ENCODE measurements at regions not wholly inside any gene's neighbourhood (a gene's known extent, or its start where the extent isn't known, plus 50 kb on each side); places are given as distances from the start of the nearest gene placed in this dataset.
"Not testable (repeated sequence)": the region's sequence is repeated elsewhere in the genome, so short reads cannot be mapped to it uniquely, and the experiment has no call there.

- DNase-seq, result not testable (repeated sequence)
Measured at GRCh38 chr6:104676679-104677078, 183.0 kb downstream of the HACE1 start.

DNA sequence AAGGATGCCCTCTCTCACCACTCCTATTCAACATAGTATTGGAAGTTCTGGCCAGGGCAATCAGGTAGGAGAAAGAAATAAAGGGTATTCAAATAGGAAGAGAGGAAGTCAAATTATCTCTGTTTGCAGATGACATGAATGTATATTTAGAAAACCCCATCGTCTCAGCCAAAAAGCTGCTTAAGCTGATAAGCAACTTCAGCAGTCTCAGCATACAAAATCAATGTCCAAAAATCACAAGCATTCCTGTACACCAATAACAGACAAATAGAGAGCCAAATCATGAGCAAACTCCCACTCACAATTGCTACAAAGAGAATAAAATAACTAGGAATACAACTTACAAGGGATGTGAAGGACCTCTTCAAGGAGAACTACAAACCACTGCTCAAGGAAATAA lies 184.6 kb downstream of the HACE1 start:
- DNase-seq, result not testable (repeated sequence)

- DNase-seq, result not testable (repeated sequence)
Measured at GRCh38 chr6:104673078-104673477, 186.6 kb downstream of the HACE1 start.

DNA sequence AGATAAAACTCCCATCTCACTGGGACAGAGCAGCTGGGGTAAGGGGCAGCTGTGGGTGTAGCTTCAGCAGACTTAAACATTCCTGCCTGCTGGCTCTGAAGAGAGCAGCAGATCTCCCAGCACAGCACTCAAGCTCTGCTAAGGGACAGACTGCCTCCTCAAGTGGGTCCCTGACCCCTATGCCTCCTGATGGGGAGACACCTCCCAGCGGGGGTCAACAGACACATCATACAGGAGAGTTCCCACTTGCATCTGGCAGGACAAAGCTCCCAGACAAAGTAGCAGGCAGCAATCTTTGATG lies 188.2 kb downstream of the HACE1 start:
- DNase-seq, result not testable (repeated sequence)

DNA sequence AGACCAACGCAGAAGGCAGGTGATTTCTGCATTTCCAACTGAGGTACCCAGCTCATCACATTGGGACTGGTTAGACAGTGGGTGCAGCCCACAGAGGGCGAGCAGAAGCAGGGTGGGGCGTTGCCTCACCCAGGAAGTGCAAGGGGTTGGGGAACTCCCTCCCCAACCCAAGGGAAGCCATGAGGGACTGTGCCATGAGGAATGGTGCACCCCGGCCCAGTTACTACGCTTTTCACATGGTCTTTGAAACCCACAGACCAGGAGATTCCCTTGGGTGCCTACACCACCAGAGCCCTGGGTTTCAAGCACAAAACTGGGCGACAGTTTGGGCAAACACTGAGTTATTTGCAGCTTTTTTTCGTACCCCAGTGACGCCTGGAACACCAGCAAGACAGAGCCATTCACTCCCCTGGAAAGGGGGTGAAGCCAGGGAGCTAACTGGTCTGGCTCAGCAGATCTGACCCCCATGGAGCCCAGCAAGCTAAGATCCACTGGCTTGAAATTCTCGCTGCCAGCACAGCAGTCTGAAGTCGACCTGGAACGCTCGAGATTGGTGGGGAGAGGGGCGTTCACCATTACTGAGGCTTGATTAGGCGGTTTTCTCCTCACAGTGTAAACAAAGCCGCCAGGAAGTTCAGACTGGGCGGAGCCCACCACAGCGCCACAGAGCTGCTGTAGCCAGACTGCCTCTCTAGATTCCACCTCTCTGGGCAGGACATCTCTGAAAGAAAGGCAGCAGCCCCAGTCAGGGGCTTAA lies 188.7 kb downstream of the HACE1 start:
- DNase-seq, result not testable (repeated sequence)

DNA sequence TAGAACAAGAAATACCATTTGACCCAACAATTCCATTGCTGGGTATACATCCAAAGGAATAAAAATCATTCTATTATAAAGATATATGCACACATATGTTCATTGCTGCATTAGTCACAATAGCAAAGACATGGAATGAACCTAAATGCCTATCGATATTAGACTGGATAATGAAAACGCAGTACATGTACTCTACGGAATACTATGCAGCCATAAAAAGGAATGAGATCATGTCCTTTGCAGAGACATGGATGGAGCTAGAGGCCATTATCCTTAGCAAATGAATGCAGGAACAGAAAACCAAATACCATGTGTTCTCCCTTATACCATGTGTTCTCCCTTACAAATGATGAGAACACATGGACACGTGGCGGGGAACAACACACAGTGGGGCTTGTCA lies 190.2 kb downstream of the HACE1 start:
- no peak for DNase-seq

DNA sequence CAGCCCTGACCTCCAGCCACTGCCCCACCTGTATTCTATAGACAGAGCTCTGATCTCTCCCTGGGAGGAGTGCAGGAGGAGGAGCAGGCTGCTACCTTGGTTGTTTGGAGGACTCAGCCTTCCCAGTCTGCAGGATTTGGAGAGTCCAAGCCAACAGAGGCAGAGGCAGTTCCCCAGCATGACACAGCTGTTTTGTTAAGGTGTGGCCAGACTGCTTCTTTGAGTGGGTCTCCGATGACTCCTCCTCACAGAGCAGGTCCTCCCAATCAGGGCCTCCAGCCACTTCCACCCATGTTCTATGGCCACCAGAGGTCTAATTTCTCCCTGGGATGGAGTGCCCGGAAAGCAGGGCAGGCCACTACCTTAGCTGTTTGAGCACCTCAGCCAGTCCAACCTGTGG lies 203.5 kb downstream of the HACE1 start:
- DNase-seq, result no peak

GRCh38 chr6:104653781-104654180 lies 205.9 kb downstream of the HACE1 start:
- DNase-seq, result no peak

DNA sequence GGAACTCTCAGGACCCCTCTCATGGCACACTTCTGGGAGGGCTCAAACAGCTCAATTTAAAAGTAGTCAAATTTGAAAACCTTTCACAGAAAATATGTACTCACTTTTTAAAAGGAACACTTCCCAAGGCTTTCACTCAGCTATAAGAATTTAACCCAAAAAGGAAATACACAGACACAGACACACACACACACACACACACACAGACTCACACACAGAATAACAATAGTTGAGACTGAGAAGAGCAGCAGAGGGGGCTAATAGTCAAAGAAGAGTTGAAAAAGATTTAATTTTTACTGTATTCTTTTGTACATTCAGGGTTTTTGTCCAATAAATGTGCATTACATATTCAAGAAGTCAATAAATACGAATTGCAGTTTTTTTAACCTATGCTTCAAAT lies 211.4 kb downstream of the HACE1 start:
- no peak for DNase-seq

DNA sequence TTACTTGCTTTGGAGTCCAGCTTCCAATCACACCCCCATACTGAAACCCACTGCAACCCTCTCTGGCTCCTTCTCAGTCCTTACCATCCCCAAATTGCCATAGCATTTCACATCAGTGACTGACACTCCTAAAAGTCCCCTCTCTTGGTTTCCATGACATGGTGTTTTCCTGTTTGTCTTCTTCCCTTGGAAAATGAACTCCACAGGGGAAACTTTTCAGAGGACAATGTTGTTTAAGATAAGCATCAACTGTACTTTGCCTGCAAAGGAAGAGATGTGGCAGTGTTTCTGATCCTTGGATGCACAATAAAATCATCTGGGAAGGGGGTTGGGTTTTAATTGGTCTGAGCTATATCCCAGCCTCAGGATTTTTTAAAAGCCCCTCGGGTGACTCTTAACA lies 214.9 kb downstream of the HACE1 start:
- DNase-seq, result no peak

DNA sequence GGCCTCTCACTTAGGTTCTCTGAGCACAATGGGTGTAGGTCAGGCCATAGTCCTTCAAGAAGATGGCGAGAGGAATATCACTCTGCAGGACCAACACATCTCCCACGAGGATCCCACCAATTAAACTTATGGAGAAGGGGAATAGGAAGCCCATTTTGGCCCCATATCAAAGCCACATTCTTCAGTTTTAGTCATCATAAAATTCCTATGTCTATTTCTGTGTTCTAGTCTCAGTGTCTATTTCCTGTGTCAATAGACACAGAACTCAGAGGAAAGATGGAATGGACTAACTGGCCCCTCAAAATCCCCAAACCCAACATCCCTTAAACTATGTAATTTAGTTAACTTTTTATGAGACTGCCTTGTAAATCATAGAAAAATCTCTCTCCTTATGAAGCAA lies 216.8 kb downstream of the HACE1 start:
- no peak for DNase-seq

- DNase-seq, result no peak
Measured at GRCh38 chr6:104640761-104641160, 219.0 kb downstream of the HACE1 start.

- DNase-seq, result no peak
Measured at GRCh38 chr6:104640150-104640700, 219.5 kb downstream of the HACE1 start.

- no peak for DNase-seq
Measured at GRCh38 chr6:104639668-104640067, 220.1 kb downstream of the HACE1 start.

DNA sequence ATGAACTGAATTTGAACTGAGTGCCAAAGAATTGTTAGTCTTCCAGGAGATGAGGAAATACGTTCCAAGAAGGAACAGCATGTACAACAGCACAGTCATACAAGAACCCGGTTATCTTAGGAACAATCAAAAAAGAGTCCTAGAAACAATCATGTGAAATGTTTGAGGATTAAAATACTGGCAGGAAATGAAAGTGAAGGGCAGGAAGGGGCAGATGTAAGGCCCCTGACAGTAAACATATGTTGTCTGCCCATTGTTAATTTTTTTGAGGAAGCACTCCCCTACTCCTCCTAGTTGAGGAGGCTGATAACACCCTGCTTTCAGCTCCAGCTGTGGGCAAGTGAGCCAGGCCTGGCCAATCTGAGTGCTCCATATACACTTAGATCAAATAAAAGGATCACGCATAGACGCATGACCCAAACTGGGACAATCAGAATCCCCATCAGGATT lies 220.9 kb downstream of the HACE1 start:
- no peak for DNase-seq

GRCh38 chr6:104633125-104633524 lies 226.6 kb downstream of the HACE1 start:
- DNase-seq, result no peak

- DNase-seq, result peak; percentile 48 to 57
Measured at GRCh38 chr6:104632588-104632987, 227.1 kb downstream of the HACE1 start.

DNA sequence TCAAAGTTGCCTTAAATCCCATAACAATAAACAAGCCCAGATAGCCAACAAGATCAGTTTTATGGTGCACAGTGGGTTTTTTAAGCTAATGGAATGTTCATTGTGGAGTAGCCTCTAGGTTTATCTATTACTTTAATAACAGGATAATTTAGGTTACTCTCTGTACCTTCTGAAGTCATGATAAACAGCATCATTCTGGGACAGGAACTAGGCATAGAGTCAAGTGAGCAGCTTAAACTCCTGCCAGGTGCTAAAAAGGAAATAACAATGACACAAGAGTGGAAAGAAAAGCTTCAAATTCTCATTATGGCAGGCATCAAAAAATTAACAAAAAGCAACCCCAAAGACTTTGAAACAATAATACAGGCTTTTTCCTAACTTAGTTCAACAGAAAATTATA lies 228.8 kb downstream of the HACE1 start:
- no peak for DNase-seq

- DNase-seq, result no peak
Measured at GRCh38 chr6:104630522-104630921, 229.2 kb downstream of the HACE1 start.

DNA sequence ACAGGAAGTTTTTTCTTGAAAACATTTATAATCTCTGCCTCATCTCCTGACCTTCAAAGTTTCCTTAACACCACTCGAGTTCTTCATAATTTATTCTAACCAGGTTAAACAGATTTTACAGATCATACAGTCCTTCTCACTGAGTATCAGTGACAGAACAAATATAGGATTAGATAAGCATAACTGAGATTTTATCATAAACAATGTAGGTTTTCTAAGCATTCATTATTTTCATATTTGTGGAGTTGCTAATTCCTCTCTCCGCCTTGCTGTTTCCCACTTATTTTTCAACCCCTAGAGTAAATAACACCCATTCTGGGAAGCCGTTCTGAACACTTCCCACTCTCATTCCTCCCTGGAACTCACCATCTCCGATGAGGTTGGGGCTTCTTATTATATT lies 229.9 kb downstream of the HACE1 start:
- DNase-seq, result no peak

DNA sequence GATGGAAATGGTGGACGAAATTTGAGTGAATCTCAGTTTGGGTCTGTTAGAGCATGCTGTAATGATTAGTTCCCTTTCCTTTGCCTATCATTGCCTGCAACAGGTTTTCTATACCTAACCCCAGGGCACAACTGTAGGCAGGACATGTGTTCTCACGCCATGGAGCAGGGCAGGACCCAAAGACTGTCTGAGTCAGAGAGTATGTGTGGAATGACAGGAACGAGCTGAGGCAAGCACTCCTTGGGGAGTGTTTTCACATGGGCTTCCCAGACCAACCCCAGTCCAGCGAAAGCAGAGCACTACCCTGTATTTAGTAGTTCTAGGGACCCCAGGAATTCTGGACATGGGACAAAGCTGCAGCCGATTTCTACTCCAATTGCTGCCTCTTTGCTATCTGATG lies 234.2 kb downstream of the HACE1 start:
- DNase-seq, result no peak

DNA sequence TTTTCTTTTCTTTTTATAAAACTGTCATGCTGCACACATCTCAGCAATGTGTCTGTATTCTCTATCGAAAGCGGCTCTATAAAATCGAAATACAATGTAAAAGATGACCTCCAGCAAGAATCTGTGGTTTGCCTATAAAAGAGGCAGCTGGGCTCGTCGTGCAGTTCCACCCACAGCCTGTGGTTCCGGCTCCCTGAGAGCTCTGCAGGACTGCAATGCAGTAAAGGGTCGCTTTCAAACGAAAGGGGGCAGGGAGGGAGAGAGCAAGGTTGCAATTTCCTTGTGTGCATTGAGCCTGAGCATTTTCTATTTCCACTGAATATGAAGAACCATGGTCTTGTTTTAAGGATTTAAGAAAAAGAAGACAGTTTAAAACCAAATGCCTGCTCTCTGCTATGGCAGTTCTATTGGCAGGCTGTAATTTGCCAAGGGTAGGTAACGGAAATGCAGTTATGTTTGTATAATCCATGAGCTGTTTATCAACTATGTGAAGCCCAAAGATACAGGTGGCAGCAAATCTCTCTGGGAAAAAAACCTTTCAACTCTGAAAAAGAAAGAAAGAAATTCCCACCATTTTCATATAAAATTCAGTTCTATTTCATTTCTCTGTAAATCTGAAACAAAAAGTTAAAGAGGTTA lies 236.5 kb downstream of the HACE1 start:
- peak in 1 of 2 experiments; percentile 41 for DNase-seq

DNA sequence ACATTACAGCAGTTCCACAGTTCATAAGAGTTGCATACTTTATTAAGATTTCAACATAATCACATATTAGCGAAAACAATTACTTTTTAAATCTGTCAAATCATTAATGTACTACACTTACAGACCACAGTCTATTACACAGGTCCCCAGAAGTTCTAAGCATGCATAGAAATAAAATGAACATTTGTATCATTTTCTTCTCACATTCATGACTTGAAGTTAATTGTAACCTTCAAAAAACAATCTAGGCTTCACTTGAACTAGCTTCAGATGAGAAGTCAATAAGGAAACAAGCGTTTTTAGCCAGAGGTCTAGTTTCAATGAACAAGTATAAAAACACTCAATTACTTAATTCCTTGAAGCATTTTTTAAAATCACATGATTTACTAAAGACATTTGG lies 238.3 kb downstream of the HACE1 start:
- DNase-seq, result no peak

DNA sequence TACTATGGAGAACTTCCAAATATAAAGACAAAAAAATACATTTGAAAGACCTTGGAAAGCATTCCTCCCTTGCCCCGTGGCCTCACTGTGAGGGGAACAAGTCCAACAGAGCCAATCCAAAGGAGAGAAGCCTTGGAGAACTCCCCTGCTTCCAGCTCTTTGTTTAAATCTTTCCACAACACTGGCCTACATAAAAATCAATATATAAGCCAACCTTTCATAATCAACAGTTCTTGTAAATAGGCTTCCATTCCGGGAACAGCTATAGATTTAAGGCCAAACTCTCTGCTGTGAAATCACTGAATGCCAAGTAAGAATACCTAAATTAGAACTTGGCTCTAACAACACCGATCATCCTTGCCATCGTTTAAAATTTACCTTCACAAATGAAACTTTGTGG lies 242.1 kb downstream of the HACE1 start:
- DNase-seq, result no peak

- DNase-seq, result no peak
Measured at GRCh38 chr6:104614394-104614793, 245.3 kb downstream of the HACE1 start.
